Ishikawa (cell line): ENCODE measurements at regions not wholly inside any gene's neighbourhood (a gene's known extent, or its start where the extent isn't known, plus 50 kb on each side); places are given as distances from the start of the nearest gene placed in this dataset.

Experiments
- CEBPB ChIP-seq: IDR thresholded peaks from 2 replicates; pipeline ENCODE4 v1.6.1; 2012
- CREB1 ChIP-seq: IDR thresholded peaks from 2 replicates; pipeline ENCODE4 v1.6.1; 2012; ENCODE audit warnings: low read depth
- EGR1 ChIP-seq: IDR thresholded peaks from 2 replicates; pipeline ENCODE4 v1.6.1; 2012
- EP300 ChIP-seq: IDR thresholded peaks from 2 replicates; pipeline ENCODE4 v1.6.1; 2012; ENCODE audit warnings: borderline replicate concordance
- FOXM1 ChIP-seq: IDR thresholded peaks from 2 replicates; pipeline ENCODE4 v1.6.1; 2012; ENCODE audit warnings: low read depth, borderline replicate concordance
- MAX ChIP-seq: IDR thresholded peaks from 2 replicates; pipeline ENCODE4 v1.6.1; 2012
- NFIC ChIP-seq: IDR thresholded peaks from 2 replicates; pipeline ENCODE4 v1.6.1; 2012
- RAD21 ChIP-seq: IDR thresholded peaks from 2 replicates; pipeline ENCODE4 v1.6.1; 2012; ENCODE audit warnings: low read depth
- TAF1 ChIP-seq: IDR thresholded peaks from 2 replicates; pipeline ENCODE4 v1.6.1; 2012; ENCODE audit warnings: low read depth, mild to moderate bottlenecking
- TCF12 ChIP-seq: IDR thresholded peaks from 2 replicates; pipeline ENCODE4 v1.6.1; 2012; ENCODE audit warnings: low read depth
- TEAD4 ChIP-seq: IDR thresholded peaks from 2 replicates; pipeline ENCODE4 v1.6.1; 2012
- YY1 ChIP-seq: IDR thresholded peaks from 2 replicates; pipeline ENCODE4 v1.6.1; 2012; ENCODE audit warnings: low read depth
- ZBTB7A ChIP-seq: IDR thresholded peaks from 2 replicates; pipeline ENCODE4 v1.6.1; 2012; ENCODE audit warnings: low read depth
- TF ChIP-seq, protein P1 (sequence below): IDR thresholded peaks from 2 replicates; pipeline ENCODE4 v1.6.1; 2012
- TF ChIP-seq, protein P2 (sequence below): IDR thresholded peaks from 2 replicates; pipeline ENCODE4 v1.6.1; 2012; ENCODE audit warnings: low read depth, mild to moderate bottlenecking

GRCh38 chr2:59868981-59869380 lies 684.5 kb downstream of the BCL11A start:
- TF ChIP-seq, protein P1, sequence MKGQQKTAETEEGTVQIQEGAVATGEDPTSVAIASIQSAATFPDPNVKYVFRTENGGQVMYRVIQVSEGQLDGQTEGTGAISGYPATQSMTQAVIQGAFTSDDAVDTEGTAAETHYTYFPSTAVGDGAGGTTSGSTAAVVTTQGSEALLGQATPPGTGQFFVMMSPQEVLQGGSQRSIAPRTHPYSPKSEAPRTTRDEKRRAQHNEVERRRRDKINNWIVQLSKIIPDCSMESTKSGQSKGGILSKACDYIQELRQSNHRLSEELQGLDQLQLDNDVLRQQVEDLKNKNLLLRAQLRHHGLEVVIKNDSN: no peak
- TF ChIP-seq TCF12 (no peak), EP300 (no peak), CREB1 (no peak), EGR1 (no peak), RAD21 (no peak), NFIC (no peak), ZBTB7A (no peak), FOXM1 (no peak), MAX (no peak), YY1 (no peak)
- TF ChIP-seq, protein P2, sequence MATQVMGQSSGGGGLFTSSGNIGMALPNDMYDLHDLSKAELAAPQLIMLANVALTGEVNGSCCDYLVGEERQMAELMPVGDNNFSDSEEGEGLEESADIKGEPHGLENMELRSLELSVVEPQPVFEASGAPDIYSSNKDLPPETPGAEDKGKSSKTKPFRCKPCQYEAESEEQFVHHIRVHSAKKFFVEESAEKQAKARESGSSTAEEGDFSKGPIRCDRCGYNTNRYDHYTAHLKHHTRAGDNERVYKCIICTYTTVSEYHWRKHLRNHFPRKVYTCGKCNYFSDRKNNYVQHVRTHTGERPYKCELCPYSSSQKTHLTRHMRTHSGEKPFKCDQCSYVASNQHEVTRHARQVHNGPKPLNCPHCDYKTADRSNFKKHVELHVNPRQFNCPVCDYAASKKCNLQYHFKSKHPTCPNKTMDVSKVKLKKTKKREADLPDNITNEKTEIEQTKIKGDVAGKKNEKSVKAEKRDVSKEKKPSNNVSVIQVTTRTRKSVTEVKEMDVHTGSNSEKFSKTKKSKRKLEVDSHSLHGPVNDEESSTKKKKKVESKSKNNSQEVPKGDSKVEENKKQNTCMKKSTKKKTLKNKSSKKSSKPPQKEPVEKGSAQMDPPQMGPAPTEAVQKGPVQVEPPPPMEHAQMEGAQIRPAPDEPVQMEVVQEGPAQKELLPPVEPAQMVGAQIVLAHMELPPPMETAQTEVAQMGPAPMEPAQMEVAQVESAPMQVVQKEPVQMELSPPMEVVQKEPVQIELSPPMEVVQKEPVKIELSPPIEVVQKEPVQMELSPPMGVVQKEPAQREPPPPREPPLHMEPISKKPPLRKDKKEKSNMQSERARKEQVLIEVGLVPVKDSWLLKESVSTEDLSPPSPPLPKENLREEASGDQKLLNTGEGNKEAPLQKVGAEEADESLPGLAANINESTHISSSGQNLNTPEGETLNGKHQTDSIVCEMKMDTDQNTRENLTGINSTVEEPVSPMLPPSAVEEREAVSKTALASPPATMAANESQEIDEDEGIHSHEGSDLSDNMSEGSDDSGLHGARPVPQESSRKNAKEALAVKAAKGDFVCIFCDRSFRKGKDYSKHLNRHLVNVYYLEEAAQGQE: no peak

DNA sequence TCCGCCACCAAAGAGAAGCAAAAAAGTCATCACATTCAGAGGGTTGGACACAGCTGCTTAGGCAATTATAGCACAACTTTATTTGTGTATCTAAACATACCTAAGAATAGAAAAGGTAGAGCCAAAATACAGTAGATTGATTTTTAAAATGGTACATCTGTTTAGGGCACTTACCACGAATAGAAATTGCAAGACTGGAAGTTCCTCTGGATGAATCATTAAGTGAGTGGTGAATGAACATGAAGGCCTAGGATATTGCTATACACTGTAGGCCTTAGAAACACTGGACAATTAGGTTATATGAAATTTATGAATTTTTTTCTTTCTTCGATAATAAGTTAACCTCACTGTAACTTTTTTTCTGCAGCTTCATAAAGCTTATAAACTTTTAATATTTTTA lies 687.0 kb downstream of the BCL11A start:
- TF ChIP-seq, protein P2: no peak

GRCh38 chr2:59858540-59858939 lies 694.9 kb downstream of the BCL11A start:
- TF ChIP-seq MAX (no peak), CREB1 (no peak), CEBPB (no peak), EP300 (no peak), RAD21 (no peak), ZBTB7A (no peak), NFIC (no peak), TCF12 (no peak), TEAD4 (no peak), EGR1 (no peak), YY1 (no peak), TAF1 (no peak), FOXM1 (no peak)
- TF ChIP-seq, protein P1: no peak
- TF ChIP-seq, protein P2: no peak

DNA sequence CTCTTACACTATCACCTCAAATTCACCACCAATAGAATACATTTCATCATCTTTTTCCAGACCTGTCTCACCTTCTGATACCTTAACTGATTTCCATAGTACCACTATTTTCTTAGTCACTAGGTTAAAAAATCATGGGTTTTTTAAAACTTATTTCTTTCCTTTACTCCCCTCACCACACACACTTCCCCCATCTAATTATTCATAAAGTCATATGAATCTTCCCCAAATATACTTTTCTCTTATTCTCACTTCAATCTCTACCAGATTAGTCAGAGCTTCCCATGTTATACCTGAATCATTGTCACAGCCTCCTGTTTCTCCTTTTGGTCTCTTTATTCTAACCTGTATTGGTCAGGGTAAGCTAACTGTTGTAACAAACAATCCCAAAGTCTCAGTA lies 696.3 kb downstream of the BCL11A start:
- TF ChIP-seq EGR1 (no peak), TAF1 (no peak), ZBTB7A (no peak), CEBPB (no peak), NFIC (no peak), TEAD4 (no peak)
- TF ChIP-seq, protein P2: no peak
